ENCODE measurements at regions not wholly inside any gene's neighbourhood (a gene's known extent, or its start where the extent isn't known, plus 50 kb on each side); places are given as distances from the start of the nearest gene placed in this dataset.

DNA sequence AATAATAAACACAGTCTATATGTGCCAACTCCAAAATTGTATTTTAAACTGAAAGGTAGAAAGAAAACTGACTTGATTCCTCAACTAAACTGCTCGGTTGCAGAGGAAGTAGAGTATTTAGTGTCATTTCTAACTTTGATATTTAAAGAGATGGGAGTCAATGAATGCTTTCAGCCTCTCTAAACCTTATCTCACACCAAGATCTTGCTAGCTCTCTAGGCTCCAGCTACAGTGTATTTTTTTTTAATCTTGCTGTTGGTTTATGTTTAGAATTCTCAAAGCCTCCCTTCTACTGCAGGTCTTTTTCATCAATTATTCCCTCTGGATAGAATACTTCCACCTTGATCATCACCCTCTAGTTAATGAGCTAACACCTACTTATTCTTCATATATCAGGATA lies 419.4 kb upstream of the ZNF462 start:
- Histone ChIP-seq H2BK20ac (ENCODE audit: low read length) (no peak overlapping the region), H3K4me1 (replicated peaks in 1 of 4; ENCODE audit: control insufficient read depth in 3 of 4, insufficient read depth in 4 of 4, low read length in 3 of 4) (0 out of 7 replicates have a peak, but pooled peaks cover 0 to 2% (median 0%) of the 10 kb centered on the region in 4 experiments), H3K36me3 (ENCODE audit: control insufficient read depth in 2 of 4, insufficient read depth in 4 of 4, low read length in 3 of 4) (no peaks in the 10 kb centered on the region), H3K27me3 (replicated peaks in 1 of 4; ENCODE audit: control insufficient read depth in 3 of 4, extremely low read depth in 1 of 4, insufficient read depth in 3 of 4, low read length in 3 of 4) (no peaks in the 10 kb centered on the region), H3K14ac (ENCODE audit: insufficient read length) (no peak overlapping the region), H3K27ac (ENCODE audit: low read depth, low read length) (no peak overlapping the region), H2AK5ac (ENCODE audit: low read depth, low read length) (no peak overlapping the region), H4K20me1 (replicated peaks in 1 of 2; ENCODE audit: control insufficient read depth in 1 of 2, insufficient read depth in 2 of 2, low read length in 2 of 2) (no peaks in the 10 kb centered on the region), H4K5ac (ENCODE audit: insufficient read length, low read depth, low read length) (no peak overlapping the region), H2BK120ac (replicated peaks; ENCODE audit: low read depth, low read length) (no peak overlapping the region), H4K8ac (ENCODE audit: extremely low read depth, insufficient read depth, low read length) (no peak overlapping the region), H3K23me2 (ENCODE audit: low read depth, low read length) (no peaks in the 10 kb centered on the region), H3K4ac (replicated peaks; ENCODE audit: insufficient read length, low read depth, low read length) (no peak overlapping the region), H3K79me2 (ENCODE audit: control insufficient read depth in 1 of 2, insufficient read depth in 2 of 2, low read length in 2 of 2) (no peaks in the 10 kb centered on the region), H3K23ac (ENCODE audit: insufficient read length) (no peak overlapping the region), H2AFZ (ENCODE audit: low read length) (no peak overlapping the region), H2BK15ac (ENCODE audit: low read length) (no peak overlapping the region), H3K79me1 (ENCODE audit: low read depth, low read length) (no peaks in the 10 kb centered on the region), H3K56ac (replicated peaks; ENCODE audit: insufficient read length, low read depth, low read length) (no peak overlapping the region), H2BK12ac (ENCODE audit: low read depth, low read length) (no peak overlapping the region), H3K18ac (ENCODE audit: extremely low read depth, low read length) (no peak overlapping the region), H2BK5ac (ENCODE audit: low read depth, low read length) (no peak overlapping the region), H3K9ac (replicated peaks in 1 of 4; ENCODE audit: extremely low read depth in 1 of 4, low read depth in 3 of 4, low read length in 3 of 4) (no peak overlapping the region), H3K4me2 (ENCODE audit: insufficient read depth in 1 of 2, low read depth in 2 of 2, low read length in 2 of 2) (no peak overlapping the region), H4K91ac (replicated peaks; ENCODE audit: insufficient read length, low read length) (no peak overlapping the region), H3K9me3 (ENCODE audit: insufficient read depth in 2 of 2, low read depth in 1 of 2, low read length in 1 of 2) (no peaks in the 10 kb centered on the region; a peak in 1 of 4 replicates), H3K4me3 (ENCODE audit: extremely low read depth in 1 of 4, insufficient read depth in 2 of 4, low read depth in 3 of 4, low read length in 4 of 4) (no peak overlapping the region)
- WGBS, 2 experiments (ENCODE audit: extremely low coverage in 1 of 2, insufficient coverage in 1 of 2, insufficient read length in 1 of 2, insufficient replicate concordance in 2 of 2, low coverage in 1 of 2, low lambda C conversion rate in 2 of 2, missing lambda C conversion rate in 1 of 2): 96% methylated on average over 1 of the region's 1 CpG; no CpG with 5 or more reads in 1 of the 2 experiments
- TF ChIP-seq RXRA (IDR thresholded peaks at IDR 0.05; ENCODE audit: insufficient read depth, low read depth, low read length) (no peak), RFX5 (IDR thresholded peaks at IDR 0.05; ENCODE audit: borderline replicate concordance, low read depth, low read length) (no peak)
- ChIA-PET POLR2A (ENCODE audit: partially characterized antibody) (no interaction called here), CTCF (ENCODE audit: partially characterized antibody) (interaction anchor here (0.8 to 1.5 kb wide), 2 partner anchors 30 to 119 kb away, joined by 3 to 4 read pairs; no protein-coding TSS in a partner anchor)
- no peak for FAIRE-seq
- no peak for DNase-seq (ENCODE audit: low read depth in 1 of 2, low spot score in 2 of 2)

All from H1 (cell line).